ENCODE measurements at regions not wholly inside any gene's neighbourhood (a gene's known extent, or its start where the extent isn't known, plus 50 kb on each side); places are given as distances from the start of the nearest gene placed in this dataset.

GRCh38 chr1:11357276-11357675 lies 84.3 kb downstream of the UBIAD1 start:
- H3K27me3 ChIP-seq (ENCODE audit: insufficient read depth), result no peaks in the 10 kb centered on the region
- peak overlapping the region; percentile 72; the same call in 1 of the 2 replicates for H2AFZ ChIP-seq
- peak overlapping the region; percentile 69 for H3K4me2 ChIP-seq
- no peaks in the 10 kb centered on the region for H3K79me2 ChIP-seq (replicated peaks; ENCODE audit: insufficient read depth)
- H3K9me3 Mint-ChIP-seq, result 0 out of 3 replicates have a peak, but pooled peaks cover 3% of the 10 kb centered on the region
- TF ChIP-seq ZNF114 (CRISPR knock-in tag; IDR thresholded peaks at IDR 0.05), result no peak
- no peak for TF ChIP-seq NANOG (IDR thresholded peaks at IDR 0.05; ENCODE audit: borderline replicate concordance)
- no peak for TF ChIP-seq STAT1 (IDR thresholded peaks at IDR 0.05; ENCODE audit: unreplicated experiment)
- no peak for TF ChIP-seq JUNB (IDR thresholded peaks at IDR 0.05; ENCODE audit: unreplicated experiment)
- no peak for TF ChIP-seq CREB1 (CRISPR knock-in tag; IDR thresholded peaks at IDR 0.05; ENCODE audit: low read depth)
- TF ChIP-seq, protein P1, sequence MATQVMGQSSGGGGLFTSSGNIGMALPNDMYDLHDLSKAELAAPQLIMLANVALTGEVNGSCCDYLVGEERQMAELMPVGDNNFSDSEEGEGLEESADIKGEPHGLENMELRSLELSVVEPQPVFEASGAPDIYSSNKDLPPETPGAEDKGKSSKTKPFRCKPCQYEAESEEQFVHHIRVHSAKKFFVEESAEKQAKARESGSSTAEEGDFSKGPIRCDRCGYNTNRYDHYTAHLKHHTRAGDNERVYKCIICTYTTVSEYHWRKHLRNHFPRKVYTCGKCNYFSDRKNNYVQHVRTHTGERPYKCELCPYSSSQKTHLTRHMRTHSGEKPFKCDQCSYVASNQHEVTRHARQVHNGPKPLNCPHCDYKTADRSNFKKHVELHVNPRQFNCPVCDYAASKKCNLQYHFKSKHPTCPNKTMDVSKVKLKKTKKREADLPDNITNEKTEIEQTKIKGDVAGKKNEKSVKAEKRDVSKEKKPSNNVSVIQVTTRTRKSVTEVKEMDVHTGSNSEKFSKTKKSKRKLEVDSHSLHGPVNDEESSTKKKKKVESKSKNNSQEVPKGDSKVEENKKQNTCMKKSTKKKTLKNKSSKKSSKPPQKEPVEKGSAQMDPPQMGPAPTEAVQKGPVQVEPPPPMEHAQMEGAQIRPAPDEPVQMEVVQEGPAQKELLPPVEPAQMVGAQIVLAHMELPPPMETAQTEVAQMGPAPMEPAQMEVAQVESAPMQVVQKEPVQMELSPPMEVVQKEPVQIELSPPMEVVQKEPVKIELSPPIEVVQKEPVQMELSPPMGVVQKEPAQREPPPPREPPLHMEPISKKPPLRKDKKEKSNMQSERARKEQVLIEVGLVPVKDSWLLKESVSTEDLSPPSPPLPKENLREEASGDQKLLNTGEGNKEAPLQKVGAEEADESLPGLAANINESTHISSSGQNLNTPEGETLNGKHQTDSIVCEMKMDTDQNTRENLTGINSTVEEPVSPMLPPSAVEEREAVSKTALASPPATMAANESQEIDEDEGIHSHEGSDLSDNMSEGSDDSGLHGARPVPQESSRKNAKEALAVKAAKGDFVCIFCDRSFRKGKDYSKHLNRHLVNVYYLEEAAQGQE (IDR thresholded peaks at IDR 0.05; ENCODE audit: unreplicated experiment), result no peak
- H3K27ac ChIP-seq (ENCODE audit: low read depth), result peak overlapping the region; percentile 87
- H3F3A ChIP-seq (replicated peaks; ENCODE audit: low read depth), result peaks cover 43% of the 10 kb centered on the region
- H3K4me1 Mint-ChIP-seq, result peaks cover 60% of the 10 kb centered on the region
- no peaks in the 10 kb centered on the region for H3K36me3 ChIP-seq (ENCODE audit: insufficient read depth)
- peak overlapping the region; percentile 49 for H3K27ac Mint-ChIP-seq
- peaks cover 53% of the 10 kb centered on the region for H3K4me1 ChIP-seq (ENCODE audit: insufficient read depth)
- ATAC-seq, result no peak; the same call in 2 of the 3 replicates
- peaks cover 29% of the 10 kb centered on the region for H3K27me3 Mint-ChIP-seq (ENCODE audit: insufficient read depth, low read depth, poor library complexity)
- peak overlapping the region; percentile 22; the same call in 1 of the 2 replicates for H3K4me3 ChIP-seq
- H3K9me2 ChIP-seq (ENCODE audit: insufficient read depth), result no peaks in the 10 kb centered on the region
- H3K36me3 Mint-ChIP-seq (ENCODE audit: low read depth), result no peaks in the 10 kb centered on the region; the same call in 2 of the 3 replicates
- peak; percentile 57 for DNase-seq (ENCODE audit: low spot score)
- H3K4me3 Mint-ChIP-seq, result no peak overlapping the region
- no peaks in the 10 kb centered on the region for H4K20me1 ChIP-seq (replicated peaks; ENCODE audit: insufficient read depth)

GRCh38 chr1:11358984-11359383 lies 86.0 kb downstream of the UBIAD1 start:
- Mint-ChIP-seq H3K27me3 (ENCODE audit: insufficient read depth, low read depth, poor library complexity) (peaks cover 23% of the 10 kb centered on the region), H3K36me3 (ENCODE audit: low read depth) (no peaks in the 10 kb centered on the region; the same call in 2 of the 3 replicates), H3K4me1 (peaks cover 57% of the 10 kb centered on the region), H3K27ac (no peak overlapping the region), H3K4me3 (no peak overlapping the region), H3K9me3 (0 out of 3 replicates have a peak, but pooled peaks cover 3% of the 10 kb centered on the region)
- H3K79me2 ChIP-seq (replicated peaks; ENCODE audit: insufficient read depth), result no peaks in the 10 kb centered on the region
- no peak for ATAC-seq
- no peaks in the 10 kb centered on the region for H3K27me3 ChIP-seq (ENCODE audit: insufficient read depth)
- H3K27ac ChIP-seq (ENCODE audit: low read depth), result no peak overlapping the region
- H2AFZ ChIP-seq, result peak overlapping the region; percentile 38; the same call in 1 of the 2 replicates
- no peak overlapping the region for H3K4me3 ChIP-seq
- peaks cover 38% of the 10 kb centered on the region for H3F3A ChIP-seq (replicated peaks; ENCODE audit: low read depth)
- no peaks in the 10 kb centered on the region for H3K9me2 ChIP-seq (ENCODE audit: insufficient read depth)
- no peak for DNase-seq (ENCODE audit: low spot score)
- H3K4me1 ChIP-seq (ENCODE audit: insufficient read depth), result peaks cover 47% of the 10 kb centered on the region
- no peaks in the 10 kb centered on the region for H4K20me1 ChIP-seq (replicated peaks; ENCODE audit: insufficient read depth)
- H3K4me2 ChIP-seq, result no peak overlapping the region
- no peaks in the 10 kb centered on the region for H3K36me3 ChIP-seq (ENCODE audit: insufficient read depth)
- TF ChIP-seq STAT1 (IDR thresholded peaks at IDR 0.05; ENCODE audit: unreplicated experiment) (no peak), CREB1 (CRISPR knock-in tag; IDR thresholded peaks at IDR 0.05; ENCODE audit: low read depth) (no peak), NANOG (IDR thresholded peaks at IDR 0.05; ENCODE audit: borderline replicate concordance) (no peak), JUNB (IDR thresholded peaks at IDR 0.05; ENCODE audit: unreplicated experiment) (no peak), ZNF462 (CRISPR knock-in tag; IDR thresholded peaks at IDR 0.05) (no peak), POLR2AphosphoS5 (IDR thresholded peaks at IDR 0.05; ENCODE audit: low read depth) (no peak)
- TF ChIP-seq, protein P1 (IDR thresholded peaks at IDR 0.05; ENCODE audit: unreplicated experiment), result no peak

Data from GM23338 (cell line).